ENCODE measurements at regions not wholly inside any gene's neighbourhood (a gene's known extent, or its start where the extent isn't known, plus 50 kb on each side); places are given as distances from the start of the nearest gene placed in this dataset.

DNA sequence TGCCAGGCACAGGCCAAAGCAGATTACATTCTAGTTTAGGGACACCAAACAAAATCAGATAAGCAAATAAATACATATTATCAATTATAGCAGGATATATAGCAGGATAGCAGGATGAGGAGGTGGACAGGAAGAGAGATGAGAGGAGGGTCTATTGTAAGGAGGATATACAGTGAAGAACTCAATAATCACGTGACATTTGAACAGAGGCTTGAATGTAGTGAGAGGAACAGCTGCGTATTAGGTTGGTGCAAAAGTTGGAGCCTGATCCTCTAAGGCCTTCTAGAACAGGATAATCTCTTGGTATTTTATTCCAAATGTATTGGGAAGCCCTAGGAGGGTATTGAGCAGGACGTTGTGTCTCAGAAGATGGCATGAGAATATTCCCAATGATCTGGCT is 136.7 kb downstream of the CYLD start:
- no peak for TF ChIP-seq CTCF (IDR thresholded peaks at IDR 0.05; ENCODE audit: borderline replicate concordance, extremely low read depth, low read length, poor library complexity, severe bottlenecking)
- TF ChIP-seq EZH2 (IDR thresholded peaks at IDR 0.05; ENCODE audit: borderline replicate concordance, low read depth, low read length, severe bottlenecking): no peak

All from DND-41 (cell line).